ENCODE measurements at regions not wholly inside any gene's neighbourhood (a gene's known extent, or its start where the extent isn't known, plus 50 kb on each side); places are given as distances from the start of the nearest gene placed in this dataset.

GRCh38 chr11:69370984-69371709 lies 77.2 kb downstream of the MYEOV start:
- BruUV-seq (replicated peaks), result no TSS peak
- Histone ChIP-seq H3K79me2 (ENCODE audit: control insufficient read depth, insufficient read depth, low read length) (no peaks in the 10 kb centered on the region), H3K9ac (replicated peaks; ENCODE audit: extremely low read depth, insufficient read depth, low read length) (no peak overlapping the region), H3K4me1 (ENCODE audit: control insufficient read depth, extremely low read depth, insufficient read depth, low read length) (no peaks in the 10 kb centered on the region), H3K4me2 (ENCODE audit: insufficient read depth, low read length) (no peak overlapping the region), H3K27ac (ENCODE audit: insufficient read depth, low read depth, low read length) (no peak overlapping the region), H3K36me3 (ENCODE audit: control insufficient read depth in 2 of 2, extremely low read depth in 1 of 2, insufficient read depth in 2 of 2, low read length in 2 of 2) (no peaks in the 10 kb centered on the region), H3K4me3 (replicated peaks in 1 of 3; ENCODE audit: insufficient read depth in 1 of 3, low read depth in 1 of 3, low read length in 3 of 3) (no peak overlapping the region), H4K20me1 (replicated peaks; ENCODE audit: control insufficient read depth, extremely low read depth, insufficient read depth, low read length) (no peaks in the 10 kb centered on the region), H3K27me3 (ENCODE audit: control insufficient read depth in 2 of 2, insufficient read depth in 2 of 2, low read length in 2 of 2) (no peaks in the 10 kb centered on the region), H3K9me3 (replicated peaks; ENCODE audit: control insufficient read depth, insufficient read depth, low read length) (no peaks in the 10 kb centered on the region), H3K9me1 (replicated peaks; ENCODE audit: control insufficient read depth, extremely low read depth, insufficient read depth, low read length) (no peaks in the 10 kb centered on the region), H2AFZ (ENCODE audit: low read depth, low read length) (no peak overlapping the region)
- intact Hi-C loops (cut with micrococcal nuclease), result no loop called here
- TF ChIP-seq MYC (IDR thresholded peaks at IDR 0.05; ENCODE audit: low read depth, low read length) (no peak), EZH2 (IDR thresholded peaks at IDR 0.05; ENCODE audit: borderline replicate concordance, low read depth, low read length, severe bottlenecking) (no peak), POLR2AphosphoS5 (IDR thresholded peaks at IDR 0.05; ENCODE audit: insufficient read depth, low read depth, low read length) (no peak), JUN (IDR thresholded peaks at IDR 0.05; ENCODE audit: borderline replicate concordance, insufficient read depth, insufficient read length, low read depth) (no peak), FOS (IDR thresholded peaks at IDR 0.05; ENCODE audit: borderline replicate concordance, insufficient read depth, low read length) (no peak), CTCF (IDR thresholded peaks at IDR 0.05; ENCODE audit: extremely low read depth in 1 of 2, insufficient read depth in 1 of 2, low read depth in 1 of 2, low read length in 2 of 2) (no peak), MAX (IDR thresholded peaks at IDR 0.05; ENCODE audit: insufficient read depth, insufficient read length) (no peak), GATA2 (IDR thresholded peaks at IDR 0.05; ENCODE audit: insufficient read depth, insufficient read length, low read depth, low read length) (no peak)
- CTCF ChIA-PET, result no interaction called here
- POLR2A ChIA-PET, result no interaction called here
- DNase-seq (ENCODE audit: low read depth, low spot score) (no peak), FAIRE-seq (no peak)
- dilution Hi-C loops (cut with MboI; ENCODE audit: extremely low pct_ligation_motif_present, low sequenced_read_pairs), result no loop called here
